ENCODE measurements at regions not wholly inside any gene's neighbourhood (a gene's known extent, or its start where the extent isn't known, plus 50 kb on each side); places are given as distances from the start of the nearest gene placed in this dataset.
A peak's percentile ranks its signal among the peaks of the same experiment; 100 is the strongest.

- no peaks in the 10 kb centered on the region for H3K9me3 ChIP-seq
- H3K36me3 ChIP-seq: no peaks in the 10 kb centered on the region
- H3K27me3 ChIP-seq: no peaks in the 10 kb centered on the region; the same call in 1 of the 2 replicates
- H3K4me3 ChIP-seq (ENCODE audit: low read depth, low read length): no peak overlapping the region
- no peaks in the 10 kb centered on the region for H3K4me1 ChIP-seq
- TF ChIP-seq CTCF (IDR thresholded peaks at IDR 0.05; ENCODE audit: low read depth, low read length): no peak
- no peak for DNase-seq
These were observed 412.9 kb downstream of the GADD45G start for GRCh38 chr9:90017679-90018078.

GRCh38 chr9:90018688-90019087 is 413.9 kb downstream of the GADD45G start:
- Histone ChIP-seq H3K4me1 (no peaks in the 10 kb centered on the region), H3K27me3 (no peaks in the 10 kb centered on the region; the same call in 1 of the 2 replicates), H3K4me3 (ENCODE audit: low read depth, low read length) (no peak overlapping the region), H3K36me3 (no peaks in the 10 kb centered on the region), H3K9me3 (no peaks in the 10 kb centered on the region)
- no peak for TF ChIP-seq CTCF (IDR thresholded peaks at IDR 0.05; ENCODE audit: low read depth, low read length)
- no peak for DNase-seq

GRCh38 chr9:90019626-90020025 is 414.8 kb downstream of the GADD45G start:
- TF ChIP-seq CTCF (IDR thresholded peaks at IDR 0.05; ENCODE audit: low read depth, low read length): no peak
- H3K36me3 ChIP-seq: no peaks in the 10 kb centered on the region
- no peaks in the 10 kb centered on the region for H3K4me1 ChIP-seq
- no peaks in the 10 kb centered on the region; the same call in 1 of the 2 replicates for H3K27me3 ChIP-seq
- no peak overlapping the region for H3K4me3 ChIP-seq (ENCODE audit: low read depth, low read length)
- no peaks in the 10 kb centered on the region for H3K9me3 ChIP-seq
- DNase-seq: no peak

- no peak for DNase-seq
- Histone ChIP-seq H3K9me3 (no peaks in the 10 kb centered on the region), H3K4me3 (ENCODE audit: low read depth, low read length) (no peak overlapping the region), H3K4me1 (no peaks in the 10 kb centered on the region), H3K27me3 (no peaks in the 10 kb centered on the region; the same call in 1 of the 2 replicates), H3K36me3 (no peaks in the 10 kb centered on the region)
- TF ChIP-seq CTCF (IDR thresholded peaks at IDR 0.05; ENCODE audit: low read depth, low read length): no peak
These were observed 415.6 kb downstream of the GADD45G start for GRCh38 chr9:90020276-90020871.

GRCh38 chr9:90021216-90021906 is 416.5 kb downstream of the GADD45G start:
- DNase-seq: no peak
- no peaks in the 10 kb centered on the region for H3K36me3 ChIP-seq
- no peaks in the 10 kb centered on the region for H3K9me3 ChIP-seq
- no peak for TF ChIP-seq CTCF (IDR thresholded peaks at IDR 0.05; ENCODE audit: low read depth, low read length)
- H3K27me3 ChIP-seq: no peaks in the 10 kb centered on the region
- H3K4me3 ChIP-seq (ENCODE audit: low read depth, low read length): no peak overlapping the region
- H3K4me1 ChIP-seq: no peaks in the 10 kb centered on the region

GRCh38 chr9:90022474-90022873 is 417.7 kb downstream of the GADD45G start:
- Histone ChIP-seq H3K4me3 (ENCODE audit: low read depth, low read length) (no peak overlapping the region), H3K9me3 (no peaks in the 10 kb centered on the region), H3K27me3 (no peaks in the 10 kb centered on the region), H3K36me3 (no peaks in the 10 kb centered on the region), H3K4me1 (no peaks in the 10 kb centered on the region)
- DNase-seq: no peak
- TF ChIP-seq CTCF (IDR thresholded peaks at IDR 0.05; ENCODE audit: low read depth, low read length): 0 out of 2 replicates have a peak, but pooled peaks have one; percentile 3
